AG09309 (cell line): ENCODE measurements at regions not wholly inside any gene's neighbourhood (a gene's known extent, or its start where the extent isn't known, plus 50 kb on each side); places are given as distances from the start of the nearest gene placed in this dataset.

Experiments used
- DNase-seq: peaks from one replicate; pipeline ENCODE4 v3.0.0-alpha.2; 2010; ENCODE audit warnings: low read depth
- H3K4me3 ChIP-seq: 2 replicates; pipeline ENCODE4 v1.5.1; 2011; ENCODE audit warnings: mild to moderate bottlenecking, low read depth, low read length, moderate library complexity; ENCODE audit not compliant: control insufficient read depth
- CTCF ChIP-seq: IDR thresholded peaks from 2 replicates; pipeline ENCODE4 v1.5.1; 2011; ENCODE audit warnings: mild to moderate bottlenecking, low read depth, low read length, inconsistent platforms; ENCODE audit not compliant: insufficient read depth, control insufficient read depth; ENCODE audit errors: missing control alignments

GRCh38 chr9:108134486-108135128 is 645.0 kb upstream of the KLF4 start:
- no peak for TF ChIP-seq CTCF
- no peak overlapping the region for H3K4me3 ChIP-seq
- DNase-seq: no peak

GRCh38 chr9:108133680-108134079 is 644.1 kb upstream of the KLF4 start:
- no peak for DNase-seq
- no peak for TF ChIP-seq CTCF
- no peak overlapping the region for H3K4me3 ChIP-seq

GRCh38 chr9:108133101-108133500 is 643.5 kb upstream of the KLF4 start:
- TF ChIP-seq CTCF: no peak
- no peak overlapping the region for H3K4me3 ChIP-seq
- no peak for DNase-seq

GRCh38 chr9:108130905-108131304 is 641.3 kb upstream of the KLF4 start:
- DNase-seq: no peak
- H3K4me3 ChIP-seq: no peak overlapping the region
- TF ChIP-seq CTCF: no peak

GRCh38 chr9:108125625-108126024 is 636.1 kb upstream of the KLF4 start:
- no peak overlapping the region for H3K4me3 ChIP-seq
- TF ChIP-seq CTCF: peak; percentile 46
- DNase-seq: no peak

GRCh38 chr9:108119530-108120113 is 630.1 kb upstream of the KLF4 start:
- TF ChIP-seq CTCF: no peak
- DNase-seq: no peak
- no peak overlapping the region for H3K4me3 ChIP-seq
